Fibroblast of skin of right quadriceps (primary cell): ENCODE measurements at regions not wholly inside any gene's neighbourhood (a gene's known extent, or its start where the extent isn't known, plus 50 kb on each side); places are given as distances from the start of the nearest gene placed in this dataset.
"Not testable (repeated sequence)": the region's sequence is repeated elsewhere in the genome, so short reads cannot be mapped to it uniquely, and the experiment has no call there.

Experiments used
- DNase-seq: peaks from one replicate; pipeline ENCODE4 v3.0.0-alpha.2; 2013

DNA sequence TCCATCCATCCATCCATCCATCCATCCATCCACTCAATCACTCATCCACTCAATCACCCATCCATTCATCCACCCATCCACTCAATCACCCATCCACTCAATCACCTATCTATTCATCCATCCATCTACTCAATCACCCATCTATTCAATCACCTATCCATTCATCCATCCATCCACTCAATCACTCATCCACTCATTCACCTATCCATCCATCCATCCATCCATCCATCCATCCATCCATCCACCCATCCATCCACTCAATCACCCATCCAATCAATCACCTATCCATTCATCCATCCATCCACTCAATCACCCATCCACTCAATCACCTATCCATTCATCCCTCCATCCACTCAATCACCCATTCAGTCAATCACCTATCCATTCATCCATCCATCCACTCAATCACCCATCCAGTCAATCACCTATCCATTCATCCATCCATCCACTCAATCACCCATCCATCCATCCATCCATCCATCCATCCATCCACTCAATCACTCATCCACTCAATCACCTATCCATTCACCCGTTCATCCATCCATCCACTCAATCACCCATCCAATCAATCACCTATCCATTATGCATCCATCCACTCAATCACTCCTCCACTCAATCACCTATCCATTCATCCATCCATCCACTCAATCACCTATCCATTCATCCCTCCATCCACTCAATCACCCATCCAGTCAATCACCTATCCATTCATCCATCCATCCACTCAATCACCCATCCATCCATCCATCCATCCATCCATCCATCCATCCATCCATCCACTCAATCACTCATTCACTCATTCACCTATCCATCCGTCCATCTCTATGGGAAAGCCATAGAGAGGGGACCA, 114.7 kb upstream of the ZBTB40 start:
- not testable (repeated sequence) for DNase-seq

DNA sequence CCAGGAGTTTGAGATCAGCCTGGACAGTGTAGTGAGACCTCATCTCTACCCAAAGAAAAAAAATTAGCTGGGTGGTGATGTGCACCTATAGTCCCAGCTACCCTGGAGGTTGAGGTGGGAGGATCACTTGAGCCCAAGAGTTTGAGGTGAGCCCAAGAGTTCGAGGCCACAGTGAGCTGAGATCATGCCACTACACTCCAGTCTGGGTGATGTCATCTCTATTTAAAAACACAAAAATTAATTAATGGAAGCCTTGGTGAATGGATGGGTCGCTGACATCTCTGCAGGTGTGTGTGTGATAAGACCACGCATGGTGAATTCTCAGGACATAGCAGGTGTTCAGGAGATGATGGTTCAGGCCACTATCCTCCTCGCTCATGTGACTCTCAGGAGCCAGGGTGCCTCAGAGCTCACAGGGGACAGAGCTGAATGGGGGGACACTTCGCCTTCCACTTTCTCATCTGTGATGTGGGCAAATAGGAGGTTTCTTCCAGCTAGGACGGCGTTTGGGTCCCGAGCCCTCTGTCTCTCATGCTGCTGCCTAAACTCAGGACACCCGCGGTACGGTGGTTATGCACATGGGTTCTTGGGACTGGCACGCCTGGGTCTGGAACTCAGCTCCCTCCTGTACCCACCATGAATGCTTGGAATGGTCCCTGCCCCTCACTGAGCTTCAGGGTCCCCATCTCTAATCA, 113.4 kb upstream of the ZBTB40 start:
- DNase-seq: no peak

- no peak for DNase-seq
These were observed 112.4 kb upstream of the ZBTB40 start for GRCh38 chr1:22339237-22339636.

GRCh38 chr1:22340066-22340465, 111.6 kb upstream of the ZBTB40 start:
- DNase-seq: no peak

- DNase-seq: no peak
These were observed 110.8 kb upstream of the ZBTB40 start for GRCh38 chr1:22340873-22341272.

GRCh38 chr1:22341791-22342605, 109.7 kb upstream of the ZBTB40 start:
- peak; percentile 87 for DNase-seq

- no peak for DNase-seq
These were observed 108.9 kb upstream of the ZBTB40 start for GRCh38 chr1:22342734-22343191.

GRCh38 chr1:22343456-22344328, 108.0 kb upstream of the ZBTB40 start:
- no peak for DNase-seq

DNA sequence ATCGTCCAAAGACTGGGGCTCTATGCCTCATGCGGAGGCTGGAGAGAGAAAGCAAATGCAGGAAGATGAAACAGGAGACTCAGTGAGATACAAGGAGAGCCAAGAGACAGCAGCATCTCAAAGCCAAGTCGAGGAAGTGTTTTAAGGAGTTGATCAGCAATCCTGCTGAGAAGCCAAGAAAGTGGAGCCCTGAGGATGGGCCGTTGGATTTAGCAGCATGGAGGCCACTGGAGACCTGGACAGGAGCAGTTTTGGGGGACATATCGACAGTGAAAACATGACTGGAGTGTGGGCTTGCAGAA, 107.4 kb upstream of the ZBTB40 start:
- no peak for DNase-seq

GRCh38 chr1:22344851-22345560, 106.6 kb upstream of the ZBTB40 start:
- DNase-seq: no peak

DNA sequence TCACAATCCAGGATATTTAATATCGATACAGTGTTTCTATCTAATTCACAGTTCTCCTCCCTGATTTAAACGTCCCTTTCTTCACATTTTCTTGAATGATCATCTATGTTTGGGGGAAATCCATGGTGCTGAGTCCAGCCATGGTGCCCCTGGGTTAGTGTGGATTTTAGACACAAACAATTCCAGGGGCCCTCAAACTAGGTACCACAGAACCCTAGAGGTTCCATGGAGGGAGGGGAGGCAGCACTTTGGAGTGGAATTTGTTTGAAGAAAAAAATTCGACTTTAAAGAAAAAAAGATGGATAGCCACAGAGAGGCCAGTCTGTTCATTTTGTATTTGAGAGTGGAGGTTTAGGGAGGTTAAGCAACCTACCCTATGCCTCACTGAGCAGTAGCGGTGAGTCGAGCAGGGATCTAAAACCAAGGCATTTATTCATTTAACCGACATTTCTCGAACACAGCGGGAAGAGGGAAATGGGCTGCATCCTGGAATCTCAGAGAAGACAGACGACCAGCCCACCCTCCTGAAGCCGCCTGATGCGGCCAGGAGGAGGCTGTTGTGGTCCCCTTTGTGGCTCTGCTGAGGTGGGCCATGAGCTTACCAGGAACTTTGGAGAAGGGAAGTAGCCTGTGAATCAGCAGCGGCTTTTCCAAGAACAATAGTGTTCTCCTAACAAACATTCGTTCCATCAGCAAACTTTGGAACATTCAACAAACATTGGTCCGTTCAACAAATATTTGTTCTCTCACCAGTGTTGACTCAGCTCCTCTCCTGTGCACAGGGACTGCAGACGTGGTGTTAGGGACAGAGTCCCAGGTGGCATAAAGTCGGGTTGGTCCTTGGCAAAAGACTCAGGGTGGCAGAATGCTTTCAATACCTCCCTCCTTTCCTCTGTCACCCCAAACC, 103.5 kb upstream of the ZBTB40 start:
- no peak for DNase-seq

DNA sequence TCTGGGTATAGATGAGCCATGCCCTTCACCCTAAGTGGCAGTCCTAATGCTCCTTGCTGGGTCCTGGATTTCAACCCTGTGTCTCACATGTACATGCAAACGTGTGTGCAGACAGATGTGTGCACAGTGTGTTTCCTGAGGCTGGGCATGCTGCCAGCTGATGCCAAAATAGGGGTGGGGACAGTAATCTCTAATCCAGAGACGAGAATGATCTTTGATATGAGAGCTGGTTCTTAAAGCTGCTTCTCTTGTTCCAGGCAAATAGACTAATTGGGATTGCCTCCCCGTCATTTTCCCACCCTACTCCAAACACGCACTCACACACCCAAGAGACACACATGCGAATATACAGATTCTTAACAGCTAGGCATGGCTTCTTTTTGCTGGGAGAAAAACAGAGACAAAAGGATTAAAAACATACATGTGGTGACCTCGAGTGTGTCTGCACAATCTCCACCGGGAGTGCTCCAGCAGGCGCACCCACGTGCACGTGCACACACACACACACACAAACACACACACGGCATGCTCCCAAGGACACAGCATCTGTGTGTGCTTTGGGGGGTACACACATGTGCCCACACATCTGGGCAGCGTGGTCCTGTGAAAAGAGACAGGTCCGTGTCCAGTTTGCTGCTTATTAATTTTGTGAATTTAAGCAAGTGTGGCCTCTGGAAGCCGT, 102.1 kb upstream of the ZBTB40 start:
- no peak for DNase-seq

DNA sequence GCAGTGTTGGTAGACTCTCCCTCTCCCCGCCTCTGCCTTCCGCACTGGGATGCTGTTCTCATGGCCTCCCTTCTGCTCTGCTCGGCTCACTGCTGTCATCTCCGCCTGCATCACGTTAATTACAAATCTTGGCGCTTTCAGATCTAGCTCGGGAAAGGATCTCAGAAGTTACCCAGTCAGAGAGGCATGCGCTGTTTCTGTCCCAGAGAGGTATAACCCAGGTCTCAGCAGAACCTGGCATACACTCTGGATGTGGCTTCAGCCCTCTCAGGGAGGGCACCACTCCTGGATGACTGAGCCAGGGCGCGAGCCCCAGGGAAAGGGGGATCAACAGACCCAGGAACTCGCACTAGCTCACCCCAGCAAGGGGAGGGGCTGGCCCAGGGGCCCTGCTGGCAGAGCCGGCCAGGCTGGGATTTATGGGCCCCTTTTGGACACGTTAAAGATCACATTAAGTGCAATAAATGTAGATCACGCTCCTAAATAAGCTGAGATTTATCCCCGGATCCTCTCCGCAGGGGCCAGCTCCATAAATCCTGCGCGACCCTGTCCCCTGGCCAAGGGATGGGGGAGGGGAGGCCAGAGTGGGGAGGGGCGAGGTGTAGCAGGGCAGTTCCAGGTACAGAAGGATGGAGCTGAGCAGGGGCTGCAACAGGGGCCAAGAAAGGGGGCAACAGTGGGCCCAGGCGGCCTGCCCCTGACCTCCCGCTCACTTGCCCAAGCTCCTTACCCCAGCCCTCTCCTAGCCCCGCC, 101.3 kb upstream of the ZBTB40 start:
- DNase-seq: no peak

DNA sequence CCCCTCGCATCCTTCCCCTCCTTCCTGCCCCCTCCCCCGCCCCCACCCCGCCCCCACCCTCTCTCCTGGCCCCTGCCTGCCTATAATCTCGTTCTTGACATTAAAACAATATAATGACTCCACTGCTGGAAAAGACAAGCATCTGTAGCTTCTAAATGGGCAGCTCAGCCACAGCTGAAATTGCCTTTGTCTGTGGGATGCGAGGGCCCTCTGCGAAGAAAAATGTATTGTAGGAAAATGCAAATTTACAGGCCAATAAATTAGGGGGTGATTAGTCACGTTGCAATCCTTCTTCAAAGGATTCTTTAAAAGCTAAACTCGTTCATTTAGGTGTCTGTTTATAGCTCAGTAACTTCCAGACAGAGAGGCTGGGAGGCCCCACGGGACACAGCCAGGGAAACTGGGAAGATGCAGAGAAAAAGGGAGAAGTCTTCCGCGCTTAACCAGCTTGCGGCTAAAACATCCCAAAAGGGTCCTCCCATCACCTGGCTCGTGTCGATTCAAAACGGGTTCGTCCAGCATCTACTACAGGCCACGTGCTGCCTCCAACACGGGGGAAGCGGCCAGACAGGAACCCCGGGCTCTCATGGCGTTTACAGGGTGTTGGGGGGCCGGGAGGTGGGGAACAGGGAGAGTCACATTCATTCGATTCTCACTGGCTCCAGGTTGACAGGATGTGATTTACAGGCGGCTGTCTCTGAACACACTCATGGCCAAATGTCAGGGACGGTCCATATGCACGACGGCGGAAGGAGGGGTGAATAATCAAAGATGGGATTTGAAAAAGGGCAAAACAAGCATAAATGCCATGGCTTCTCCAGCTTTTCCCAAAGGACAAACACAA, 100.5 kb upstream of the ZBTB40 start:
- peak; percentile 22 for DNase-seq

GRCh38 chr1:22351768-22352080, 99.9 kb upstream of the ZBTB40 start:
- DNase-seq: no peak

GRCh38 chr1:22352355-22352754, 99.3 kb upstream of the ZBTB40 start:
- no peak for DNase-seq

DNA sequence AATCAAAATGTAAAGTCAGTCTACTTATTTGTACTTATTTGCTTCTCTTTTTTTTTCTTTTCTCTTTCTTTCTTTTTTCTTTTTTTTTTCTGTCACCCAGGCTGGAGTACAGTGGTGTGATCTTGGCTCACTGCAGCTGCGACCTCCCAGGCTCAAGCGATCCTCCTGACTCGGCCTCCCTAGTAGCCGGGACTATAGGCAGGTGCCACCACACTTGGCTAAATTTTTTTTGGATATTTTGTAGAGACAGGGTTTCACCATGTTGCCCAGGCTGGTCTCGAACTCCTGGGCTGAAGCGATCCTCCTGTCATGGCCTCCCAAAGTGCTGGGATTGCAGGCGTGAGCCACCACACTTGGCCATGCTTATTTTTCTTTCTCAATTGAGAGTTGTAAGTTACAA, 98.8 kb upstream of the ZBTB40 start:
- no peak for DNase-seq

GRCh38 chr1:22359427-22359826, 92.2 kb upstream of the ZBTB40 start:
- no peak for DNase-seq
